NB4 (cell line): ENCODE measurements at regions not wholly inside any gene's neighbourhood (a gene's known extent, or its start where the extent isn't known, plus 50 kb on each side); places are given as distances from the start of the nearest gene placed in this dataset.

Experiments
- DNase-seq: peaks from one replicate; pipeline ENCODE4 v3.0.0; 2010; ENCODE audit warnings: low read depth
- H3K4me3 ChIP-seq: one replicate; pipeline ENCODE4 v1.5.1; 2011; ENCODE audit warnings: mild to moderate bottlenecking, low read depth, low read length, moderate library complexity
- MYC ChIP-seq: IDR thresholded peaks from 2 replicates; pipeline ENCODE4 v1.6.1; 2011; ENCODE audit warnings: low read depth, low read length
- POLR2A ChIP-seq: IDR thresholded peaks from 2 replicates; pipeline ENCODE4 v1.6.1; 2011; ENCODE audit warnings: mild to moderate bottlenecking; ENCODE audit not compliant: insufficient read length; ENCODE audit errors: extremely low read depth
- TF ChIP-seq, protein P1 (sequence below): IDR thresholded peaks from one replicate; pipeline ENCODE4 v1.5.1; 2012; ENCODE audit warnings: low read depth, low read length
- TF ChIP-seq, protein P2 (sequence below): IDR thresholded peaks from 2 replicates; pipeline ENCODE4 v1.6.1; 2011; ENCODE audit warnings: low read depth, low read length

DNA sequence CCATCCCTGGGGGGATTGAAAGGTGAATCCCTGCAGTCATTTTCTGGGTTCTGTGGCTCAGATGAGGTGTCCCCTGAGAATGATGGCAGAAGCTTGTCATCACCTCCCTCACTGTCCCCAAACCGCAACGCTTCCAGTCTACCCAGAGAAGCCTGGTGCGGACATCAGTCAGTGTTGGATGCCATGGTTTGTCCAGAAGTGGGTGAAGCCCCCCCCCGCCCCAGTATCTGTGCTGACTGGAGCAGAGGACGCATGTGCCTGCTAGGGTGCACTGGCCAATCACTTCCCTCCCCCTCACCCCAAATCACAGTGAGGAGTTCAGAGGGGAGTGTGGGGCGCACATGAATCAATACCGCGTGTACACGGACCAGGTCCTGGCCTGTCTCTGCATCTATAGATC is 150.5 kb downstream of the TEX29 start:
- no peak for DNase-seq
- TF ChIP-seq MYC: no peak
- TF ChIP-seq, protein P1, sequence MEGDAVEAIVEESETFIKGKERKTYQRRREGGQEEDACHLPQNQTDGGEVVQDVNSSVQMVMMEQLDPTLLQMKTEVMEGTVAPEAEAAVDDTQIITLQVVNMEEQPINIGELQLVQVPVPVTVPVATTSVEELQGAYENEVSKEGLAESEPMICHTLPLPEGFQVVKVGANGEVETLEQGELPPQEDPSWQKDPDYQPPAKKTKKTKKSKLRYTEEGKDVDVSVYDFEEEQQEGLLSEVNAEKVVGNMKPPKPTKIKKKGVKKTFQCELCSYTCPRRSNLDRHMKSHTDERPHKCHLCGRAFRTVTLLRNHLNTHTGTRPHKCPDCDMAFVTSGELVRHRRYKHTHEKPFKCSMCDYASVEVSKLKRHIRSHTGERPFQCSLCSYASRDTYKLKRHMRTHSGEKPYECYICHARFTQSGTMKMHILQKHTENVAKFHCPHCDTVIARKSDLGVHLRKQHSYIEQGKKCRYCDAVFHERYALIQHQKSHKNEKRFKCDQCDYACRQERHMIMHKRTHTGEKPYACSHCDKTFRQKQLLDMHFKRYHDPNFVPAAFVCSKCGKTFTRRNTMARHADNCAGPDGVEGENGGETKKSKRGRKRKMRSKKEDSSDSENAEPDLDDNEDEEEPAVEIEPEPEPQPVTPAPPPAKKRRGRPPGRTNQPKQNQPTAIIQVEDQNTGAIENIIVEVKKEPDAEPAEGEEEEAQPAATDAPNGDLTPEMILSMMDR: no peak
- no peak for TF ChIP-seq POLR2A
- TF ChIP-seq, protein P2, sequence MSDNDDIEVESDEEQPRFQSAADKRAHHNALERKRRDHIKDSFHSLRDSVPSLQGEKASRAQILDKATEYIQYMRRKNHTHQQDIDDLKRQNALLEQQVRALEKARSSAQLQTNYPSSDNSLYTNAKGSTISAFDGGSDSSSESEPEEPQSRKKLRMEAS: no peak
- H3K4me3 ChIP-seq: no peak overlapping the region

DNA sequence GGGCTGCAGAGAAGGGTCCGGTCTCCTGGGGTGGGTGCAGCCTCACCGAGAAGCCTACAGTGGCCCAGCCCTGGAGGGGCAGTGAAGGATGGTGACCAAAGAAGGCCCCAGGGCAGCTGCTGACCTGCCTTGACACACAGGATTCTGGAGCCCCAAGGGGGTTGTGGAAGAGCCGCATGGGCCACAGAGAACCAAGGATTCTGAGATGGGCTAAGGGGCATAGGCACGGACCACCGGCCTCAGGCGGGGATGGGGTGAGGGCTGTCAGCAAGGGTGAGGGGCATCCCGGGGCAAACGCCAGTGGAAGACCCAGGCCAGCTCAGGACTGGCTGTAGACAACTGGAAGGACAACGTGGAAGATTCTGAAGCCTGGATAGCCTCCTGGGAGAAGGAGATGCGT is 151.6 kb downstream of the TEX29 start:
- no peak for DNase-seq
- no peak overlapping the region for H3K4me3 ChIP-seq
- TF ChIP-seq, protein P1: no peak
- TF ChIP-seq, protein P2: no peak
- TF ChIP-seq POLR2A: no peak
- no peak for TF ChIP-seq MYC

DNA sequence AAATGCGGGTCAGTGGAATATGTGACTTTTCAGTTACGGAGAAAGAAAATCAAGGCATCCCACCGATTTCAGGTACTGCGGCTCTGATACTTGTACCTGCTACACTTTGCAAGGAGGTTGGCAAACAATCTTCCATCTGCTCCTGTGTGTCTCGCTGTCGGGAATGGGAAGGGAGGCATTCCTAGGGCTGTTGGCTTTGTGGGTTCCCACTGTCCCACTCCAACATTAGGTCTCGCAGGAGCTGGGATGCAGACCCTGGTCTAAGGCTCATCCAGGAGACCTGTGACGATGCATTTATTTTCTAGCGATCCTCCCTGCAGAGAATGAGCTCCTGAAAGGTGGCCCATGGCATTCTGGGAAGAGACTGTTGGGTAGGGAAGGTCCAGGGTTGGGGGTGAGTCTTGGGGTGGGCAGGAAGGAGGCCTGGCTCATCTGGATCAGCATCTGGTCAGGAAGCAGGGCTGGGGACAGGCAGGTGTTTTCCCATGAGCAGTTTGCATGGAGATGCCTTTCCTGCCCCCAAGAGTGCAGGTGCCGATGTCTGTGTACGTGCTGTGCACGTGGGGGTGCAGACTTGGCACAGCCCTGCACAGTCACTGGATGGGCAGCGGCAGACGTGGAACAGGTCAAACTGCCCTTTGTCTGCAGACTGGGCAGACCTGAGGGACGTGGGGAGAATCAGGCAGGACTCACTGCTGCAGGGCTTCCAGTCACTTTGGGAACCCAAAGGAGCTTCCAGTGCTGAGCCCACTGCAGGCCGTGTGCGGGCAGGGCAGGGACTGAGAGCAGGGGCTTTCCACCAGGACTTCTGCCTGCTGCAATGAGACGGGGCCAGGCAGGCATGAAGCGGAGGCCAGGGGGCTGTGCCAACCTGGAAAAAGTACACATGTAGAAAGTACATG is 152.4 kb downstream of the TEX29 start:
- no peak for DNase-seq
- TF ChIP-seq POLR2A: no peak
- H3K4me3 ChIP-seq: no peak overlapping the region

DNA sequence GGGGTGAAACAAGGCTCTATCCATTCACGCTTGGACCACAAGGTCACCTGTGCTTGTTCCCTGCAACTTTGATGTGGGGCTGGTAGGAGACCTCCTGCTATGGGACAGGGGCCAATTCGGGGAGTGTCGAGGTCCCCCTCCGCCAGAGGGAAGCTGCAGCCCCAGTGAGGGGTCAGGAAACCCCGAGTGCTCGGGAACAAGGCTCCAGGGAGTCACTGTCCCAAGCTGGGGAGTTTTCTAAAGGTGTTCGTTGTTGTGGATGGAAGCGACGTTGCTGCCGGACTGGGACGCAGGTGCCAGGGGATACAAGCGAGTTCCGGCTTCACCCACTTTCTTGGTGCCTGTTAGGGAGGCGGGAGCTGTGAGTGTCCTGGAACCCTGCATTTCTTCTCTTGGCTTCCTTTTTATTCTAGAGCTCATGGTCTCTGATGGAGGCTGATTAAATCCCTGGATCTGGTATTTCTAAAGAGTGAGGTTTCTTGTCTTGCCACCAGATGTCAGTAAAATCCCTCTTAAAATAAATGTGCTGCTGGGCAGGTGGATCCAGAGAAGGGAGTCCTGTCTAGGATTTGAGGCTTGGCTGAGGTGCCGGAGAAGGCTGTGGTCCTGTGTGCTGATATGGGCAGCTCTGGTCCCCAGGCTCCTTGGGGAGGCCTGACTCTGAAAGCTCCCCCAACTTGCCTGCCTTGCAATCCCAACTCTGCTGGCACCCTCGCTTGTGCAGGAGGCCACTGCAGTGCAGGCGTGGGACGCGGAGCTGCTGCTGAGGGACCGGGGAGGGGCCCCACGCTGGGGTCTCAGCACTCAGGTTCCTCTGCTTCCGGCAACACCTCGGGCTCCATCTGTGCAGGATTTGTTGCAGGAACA is 153.9 kb downstream of the TEX29 start:
- DNase-seq: peak; percentile 60
- TF ChIP-seq, protein P1: peak; percentile 38
- TF ChIP-seq, protein P2: no peak
- H3K4me3 ChIP-seq: no peak overlapping the region

DNA sequence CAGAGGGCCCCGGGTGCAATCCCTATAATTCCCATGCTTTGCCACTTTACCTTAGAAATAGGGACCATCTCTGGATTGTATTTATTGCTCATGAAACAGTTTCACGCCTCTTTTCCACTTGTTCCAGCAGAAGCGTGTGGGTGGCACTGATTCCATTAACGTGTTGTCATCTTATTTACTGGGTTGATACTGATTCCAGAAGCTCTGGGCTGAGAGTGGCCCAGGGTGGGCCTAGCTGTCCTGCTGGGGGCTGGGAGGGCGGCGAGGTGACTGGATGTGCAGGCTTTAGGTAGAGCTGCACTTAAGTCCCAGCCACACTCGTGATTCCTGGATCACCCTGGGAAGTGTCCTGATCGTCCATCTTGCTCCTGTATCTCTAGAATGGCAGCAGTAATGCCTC is 155.0 kb downstream of the TEX29 start:
- TF ChIP-seq, protein P2: no peak
- no peak overlapping the region for H3K4me3 ChIP-seq
- no peak for DNase-seq

DNA sequence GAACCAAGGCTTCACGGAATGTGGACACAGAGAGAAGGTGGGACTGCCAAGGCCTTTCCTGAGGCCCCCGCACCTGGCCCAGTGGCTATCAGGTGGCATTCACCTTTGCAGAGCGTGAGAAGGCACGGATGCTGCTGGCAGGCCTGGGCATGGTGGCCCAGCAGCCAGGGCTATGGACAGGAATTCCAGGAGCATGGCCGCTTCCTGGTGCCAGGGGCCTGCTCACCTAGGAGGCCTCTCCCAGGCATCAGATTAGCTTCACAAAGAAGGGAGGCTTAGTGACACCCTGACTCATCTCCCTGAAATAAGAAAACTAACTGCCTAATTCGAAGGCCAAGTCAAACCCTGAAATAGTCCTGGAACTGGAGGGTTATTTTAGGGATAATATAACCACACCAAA is 155.8 kb downstream of the TEX29 start:
- no peak for DNase-seq
- TF ChIP-seq POLR2A: no peak
- no peak for TF ChIP-seq MYC
- TF ChIP-seq, protein P1: no peak
- TF ChIP-seq, protein P2: no peak
- no peak overlapping the region for H3K4me3 ChIP-seq
